Rectal smooth muscle tissue (tissue), 1 donor: ENCODE measurements at regions not wholly inside any gene's neighbourhood (a gene's known extent, or its start where the extent isn't known, plus 50 kb on each side); places are given as distances from the start of the nearest gene placed in this dataset.
A peak's percentile ranks its signal among the peaks of the same experiment; 100 is the strongest.

Source experiments
- H3K27ac ChIP-seq: one replicate; pipeline ENCODE4 v1.7.0; 2013; ENCODE audit warnings: low read depth, low read length, inconsistent platforms
- H3K27me3 ChIP-seq: one replicate; pipeline ENCODE4 v1.7.0; 2013; ENCODE audit warnings: low read length; ENCODE audit not compliant: control insufficient read depth, insufficient read depth
- H3K36me3 ChIP-seq: one replicate; pipeline ENCODE4 v1.7.0; 2013; ENCODE audit warnings: low read length; ENCODE audit not compliant: control insufficient read depth, insufficient read depth
- H3K4me1 ChIP-seq: one replicate; pipeline ENCODE4 v1.7.0; 2013; ENCODE audit warnings: low read length; ENCODE audit not compliant: control insufficient read depth, insufficient read depth
- H3K4me3 ChIP-seq: one replicate; pipeline ENCODE4 v1.7.0; 2013; ENCODE audit warnings: low read length
- H3K9ac ChIP-seq: one replicate; pipeline ENCODE4 v1.7.0; 2013; ENCODE audit warnings: low read length

DNA sequence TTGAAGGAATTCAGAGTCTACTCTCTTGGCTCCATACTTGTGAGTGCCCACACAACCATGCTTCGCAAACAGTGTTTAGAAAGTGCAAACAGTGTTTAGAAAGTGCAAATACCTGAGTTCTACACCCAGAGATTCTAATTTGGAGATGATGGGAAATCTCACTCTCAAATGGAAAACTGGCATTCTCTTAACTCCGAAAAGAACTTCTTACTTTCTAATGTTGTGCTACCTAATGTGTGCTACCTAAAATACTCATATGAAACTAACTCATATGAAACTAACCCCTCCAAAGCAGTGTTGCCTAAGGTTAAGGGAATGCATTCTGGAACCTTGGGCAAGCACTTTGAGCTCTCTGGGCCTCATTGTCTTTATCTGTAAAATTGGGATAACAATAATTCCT is 55.5 kb upstream of the ZNF366 start:
- Histone ChIP-seq H3K4me3 (no peak overlapping the region), H3K4me1 (no peaks in the 10 kb centered on the region), H3K9ac (no peak overlapping the region), H3K36me3 (no peaks in the 10 kb centered on the region), H3K27ac (no peak overlapping the region), H3K27me3 (no peaks in the 10 kb centered on the region)

DNA sequence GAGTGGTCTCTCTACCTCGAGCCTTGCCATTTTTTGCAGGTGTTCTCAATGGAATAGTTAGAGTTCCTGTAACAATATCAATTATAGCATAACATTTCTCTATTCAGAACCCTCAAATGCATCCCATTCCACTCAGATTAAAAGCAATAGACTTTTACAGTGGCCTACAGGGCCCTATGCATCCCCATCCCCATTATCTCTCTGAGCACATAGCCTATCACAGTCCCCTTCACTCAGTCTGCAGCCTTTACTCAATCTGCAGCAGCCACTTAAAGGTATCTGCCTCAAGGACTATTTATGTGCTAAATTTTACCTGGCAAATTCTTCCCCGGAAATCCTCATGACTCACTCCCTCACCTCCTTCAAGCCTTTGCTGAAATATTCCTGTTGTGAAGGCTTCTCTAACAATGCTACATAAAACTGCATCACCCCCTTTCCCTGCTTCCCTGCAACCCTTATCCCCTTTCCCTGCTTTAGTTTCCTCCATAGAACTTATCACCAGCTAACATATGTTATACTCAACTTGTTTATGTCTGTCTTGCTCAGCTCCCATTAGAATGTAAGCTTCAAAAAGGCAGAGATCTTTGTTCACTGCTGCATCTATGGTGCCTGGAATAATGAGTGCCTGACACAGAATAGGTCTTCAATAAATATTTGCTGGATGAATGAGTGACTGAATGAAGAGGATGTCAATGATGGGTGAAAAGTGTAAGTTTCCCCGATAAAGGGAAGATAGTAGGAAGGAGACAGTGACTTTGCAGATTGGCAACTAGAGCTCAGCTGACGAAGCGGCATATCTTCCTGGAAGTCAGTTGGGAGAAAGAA is 54.1 kb upstream of the ZNF366 start:
- H3K27me3 ChIP-seq = no peaks in the 10 kb centered on the region
- no peak overlapping the region for H3K4me3 ChIP-seq
- H3K9ac ChIP-seq = no peak overlapping the region

DNA sequence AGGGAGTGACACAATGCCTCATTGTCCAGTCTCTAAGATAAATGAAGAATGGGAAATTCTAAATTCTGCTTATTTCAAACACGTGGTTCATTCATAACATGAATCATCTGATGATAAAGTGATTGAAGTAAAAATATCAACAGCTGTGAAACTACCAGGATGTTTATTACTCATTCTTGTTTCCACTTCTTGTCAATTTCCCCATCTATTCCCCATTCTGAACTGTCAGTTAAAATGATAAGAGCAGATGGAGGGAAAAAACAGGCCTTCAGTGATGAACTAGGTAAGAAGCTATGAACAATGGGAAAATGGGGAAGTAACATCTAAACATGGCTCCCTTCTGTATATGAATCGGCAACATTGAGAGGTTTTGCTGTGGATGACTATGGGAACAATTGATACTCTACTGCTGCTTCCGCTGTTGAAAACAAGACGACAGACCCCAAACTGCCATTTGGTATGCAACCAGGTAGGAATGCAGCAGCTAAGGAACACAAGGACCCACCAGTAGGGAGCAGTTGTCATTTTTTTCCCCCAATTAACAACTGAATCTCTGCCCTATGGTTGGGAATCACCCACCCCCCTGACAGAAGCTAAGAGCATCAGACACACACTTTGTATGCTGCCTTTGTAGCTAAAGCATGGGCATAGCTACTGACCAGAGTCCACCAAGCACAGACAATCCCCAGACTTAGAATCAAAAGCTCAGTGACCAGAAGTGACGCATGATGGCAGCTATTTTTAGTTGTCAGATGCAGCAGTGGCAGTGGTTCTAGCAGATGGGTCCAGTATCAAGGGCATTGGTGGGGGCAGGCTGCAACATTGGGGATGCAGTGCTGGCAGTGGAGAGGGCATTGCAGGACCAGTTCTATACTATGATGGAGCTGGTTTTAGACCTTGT is 52.9 kb upstream of the ZNF366 start:
- Histone ChIP-seq H3K4me3 (no peak overlapping the region), H3K4me1 (peaks cover 15% of the 10 kb centered on the region), H3K27ac (no peak overlapping the region), H3K27me3 (no peaks in the 10 kb centered on the region), H3K36me3 (no peaks in the 10 kb centered on the region), H3K9ac (no peak overlapping the region)

More for the DNA sequence above, 54.1 kb upstream of the ZNF366 start:
- Histone ChIP-seq H3K4me1 (peaks cover 11% of the 10 kb centered on the region), H3K36me3 (no peaks in the 10 kb centered on the region), H3K27ac (no peak overlapping the region)

DNA sequence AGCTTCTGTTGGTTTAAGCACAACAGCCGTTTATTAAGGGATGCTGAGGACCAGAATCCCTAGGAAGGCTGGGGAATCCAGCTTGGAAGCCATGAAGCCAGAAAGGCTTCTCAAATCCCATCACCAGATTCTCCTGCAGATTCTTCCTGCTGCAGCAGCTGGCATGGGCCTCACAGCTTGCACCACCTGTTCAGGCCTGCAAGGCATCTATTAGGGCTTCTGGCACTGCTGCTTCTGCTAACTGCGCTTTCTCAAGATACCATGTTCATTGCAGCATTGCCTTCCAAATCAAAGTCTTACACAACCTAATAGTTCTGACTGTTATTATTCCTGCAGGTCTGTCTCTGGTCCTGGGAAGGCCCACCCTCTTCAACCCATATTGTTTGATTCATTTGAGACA is 51.2 kb upstream of the ZNF366 start:
- Histone ChIP-seq H3K4me3 (no peak overlapping the region), H3K27me3 (no peaks in the 10 kb centered on the region), H3K36me3 (no peaks in the 10 kb centered on the region), H3K4me1 (peaks cover 15% of the 10 kb centered on the region), H3K9ac (no peak overlapping the region), H3K27ac (no peak overlapping the region)

DNA sequence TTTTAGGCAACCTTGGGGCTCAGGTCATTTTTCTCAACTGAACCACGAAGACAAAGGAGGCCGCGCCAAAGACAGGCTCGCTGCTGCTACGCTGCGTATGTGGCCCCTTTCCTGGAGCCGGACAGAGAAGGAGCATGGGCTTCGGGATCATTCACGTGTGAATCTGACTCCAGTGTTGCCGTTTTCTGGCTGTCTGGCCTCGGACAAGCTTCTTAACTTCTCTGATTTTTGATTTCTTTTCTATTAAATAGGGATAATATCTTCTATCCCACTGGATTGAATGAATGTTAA is 50.8 kb upstream of the ZNF366 start:
- no peaks in the 10 kb centered on the region for H3K27me3 ChIP-seq
- no peak overlapping the region for H3K9ac ChIP-seq
- no peak overlapping the region for H3K4me3 ChIP-seq
- H3K36me3 ChIP-seq = no peaks in the 10 kb centered on the region
- peaks cover 15% of the 10 kb centered on the region for H3K4me1 ChIP-seq
- H3K27ac ChIP-seq = peak overlapping the region; percentile 40

DNA sequence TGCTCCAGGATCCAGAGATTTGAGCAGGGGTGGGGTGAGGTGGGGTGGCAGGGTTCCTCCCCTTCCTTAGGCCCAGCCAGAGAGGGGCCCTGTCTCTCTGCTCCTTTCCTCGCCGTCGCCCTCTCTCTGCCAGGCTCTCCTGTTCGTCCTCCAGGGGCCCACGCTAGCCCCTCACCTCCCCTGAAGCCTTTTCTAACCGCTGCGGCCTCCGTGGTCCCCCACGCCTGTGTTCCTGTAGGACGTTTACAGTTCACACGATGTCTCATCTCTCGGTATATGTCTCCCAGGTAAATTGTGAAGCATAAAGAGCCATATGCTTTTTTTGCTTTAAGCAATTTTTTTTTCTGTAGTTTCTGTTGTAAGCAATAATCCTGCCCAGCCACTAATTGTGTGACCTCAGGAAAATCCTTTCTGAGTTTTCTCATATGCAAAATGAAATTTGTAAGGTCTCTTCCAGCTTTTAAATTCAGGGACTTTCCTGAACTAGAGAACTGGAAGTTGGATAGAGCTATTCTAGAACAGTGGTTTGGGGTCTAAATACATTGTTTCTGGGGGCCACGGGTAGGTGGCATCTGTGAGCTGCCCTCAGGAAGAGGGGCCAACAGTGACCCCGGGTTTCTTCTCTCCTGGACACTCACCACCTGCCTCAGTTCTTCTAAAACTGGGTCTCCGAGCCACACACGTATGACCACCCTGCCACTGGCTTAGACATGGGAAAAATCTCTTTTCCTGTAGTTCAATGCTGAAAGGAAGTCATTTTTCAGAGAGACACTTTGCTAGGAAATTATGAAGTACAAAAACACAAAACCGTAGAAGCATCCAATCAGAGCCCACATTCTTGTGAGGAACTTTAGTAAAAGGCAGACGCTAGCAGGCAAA is 50.2 kb upstream of the ZNF366 start:
- Histone ChIP-seq H3K9ac (no peak overlapping the region), H3K36me3 (no peaks in the 10 kb centered on the region), H3K27me3 (no peaks in the 10 kb centered on the region), H3K4me3 (peak overlapping the region; percentile 79), H3K4me1 (peaks cover 15% of the 10 kb centered on the region), H3K27ac (peak overlapping the region; percentile 57)
